ENCODE measurements at regions not wholly inside any gene's neighbourhood (a gene's known extent, or its start where the extent isn't known, plus 50 kb on each side); places are given as distances from the start of the nearest gene placed in this dataset.

DNA sequence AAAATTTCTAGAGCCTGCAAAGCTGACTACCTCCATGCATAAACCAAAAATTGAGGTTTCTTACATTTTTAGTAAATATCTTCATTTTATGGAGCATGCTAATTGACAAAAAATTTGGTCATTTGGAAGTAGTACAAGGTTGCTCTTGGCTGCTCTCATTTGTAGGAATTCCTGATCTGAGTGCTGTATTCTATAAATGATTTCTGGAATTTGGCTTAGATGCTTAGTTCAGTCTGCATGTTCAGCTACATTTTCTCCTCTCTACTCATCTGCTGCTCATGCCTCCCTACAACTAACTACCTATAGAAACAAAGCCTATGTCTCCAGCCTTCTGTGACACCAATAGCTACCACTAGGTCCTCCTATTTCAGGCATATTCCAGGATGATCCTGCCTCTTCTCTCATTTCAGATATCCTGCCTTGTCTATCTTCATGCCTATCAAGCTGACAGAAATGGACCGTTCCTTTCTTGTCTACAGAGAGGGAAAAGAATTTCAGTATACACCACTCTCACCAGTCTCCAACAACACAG, 901.1 kb downstream of the TBL1XR1 start:
- TF ChIP-seq, protein P1, sequence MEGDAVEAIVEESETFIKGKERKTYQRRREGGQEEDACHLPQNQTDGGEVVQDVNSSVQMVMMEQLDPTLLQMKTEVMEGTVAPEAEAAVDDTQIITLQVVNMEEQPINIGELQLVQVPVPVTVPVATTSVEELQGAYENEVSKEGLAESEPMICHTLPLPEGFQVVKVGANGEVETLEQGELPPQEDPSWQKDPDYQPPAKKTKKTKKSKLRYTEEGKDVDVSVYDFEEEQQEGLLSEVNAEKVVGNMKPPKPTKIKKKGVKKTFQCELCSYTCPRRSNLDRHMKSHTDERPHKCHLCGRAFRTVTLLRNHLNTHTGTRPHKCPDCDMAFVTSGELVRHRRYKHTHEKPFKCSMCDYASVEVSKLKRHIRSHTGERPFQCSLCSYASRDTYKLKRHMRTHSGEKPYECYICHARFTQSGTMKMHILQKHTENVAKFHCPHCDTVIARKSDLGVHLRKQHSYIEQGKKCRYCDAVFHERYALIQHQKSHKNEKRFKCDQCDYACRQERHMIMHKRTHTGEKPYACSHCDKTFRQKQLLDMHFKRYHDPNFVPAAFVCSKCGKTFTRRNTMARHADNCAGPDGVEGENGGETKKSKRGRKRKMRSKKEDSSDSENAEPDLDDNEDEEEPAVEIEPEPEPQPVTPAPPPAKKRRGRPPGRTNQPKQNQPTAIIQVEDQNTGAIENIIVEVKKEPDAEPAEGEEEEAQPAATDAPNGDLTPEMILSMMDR (IDR thresholded peaks at IDR 0.05; ENCODE audit: borderline replicate concordance, control extremely low read depth, extremely low read depth, insufficient read depth, missing control alignments), result no peak
- in situ Hi-C loops (cut with MboI; ENCODE audit: low sequenced_read_pairs, unreplicated experiment), result no loop called here
- no peak for DNase-seq (ENCODE audit: low spot score)

DNA sequence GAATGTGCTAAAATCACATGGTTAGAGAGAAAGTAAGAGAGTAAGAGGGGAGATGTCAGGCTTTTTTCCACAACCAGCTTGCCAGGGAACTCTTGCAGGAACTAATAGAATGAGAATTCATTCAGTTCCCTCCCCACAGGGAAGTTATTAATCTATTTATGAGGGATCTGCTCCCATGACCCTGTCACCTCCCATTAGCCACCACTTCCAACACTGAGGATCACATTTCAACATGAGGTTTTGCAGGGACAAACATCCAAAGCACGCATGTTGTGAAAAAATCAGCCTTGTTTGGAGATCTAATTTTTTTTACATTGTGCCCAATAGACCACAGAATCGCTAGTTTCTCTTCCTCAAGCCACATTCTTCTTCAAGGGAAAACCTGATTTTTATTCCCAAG, 904.0 kb downstream of the TBL1XR1 start:
- TF ChIP-seq, protein P1 (IDR thresholded peaks at IDR 0.05; ENCODE audit: borderline replicate concordance, control extremely low read depth, extremely low read depth, insufficient read depth, missing control alignments), result no peak
- no peak for DNase-seq (ENCODE audit: low spot score)
- in situ Hi-C loops (cut with MboI; ENCODE audit: low sequenced_read_pairs, unreplicated experiment), result no loop called here

- in situ Hi-C loops (cut with MboI; ENCODE audit: low sequenced_read_pairs, unreplicated experiment), result no loop called here
- no peak for DNase-seq (ENCODE audit: low spot score)
- TF ChIP-seq, protein P1 (IDR thresholded peaks at IDR 0.05; ENCODE audit: borderline replicate concordance, control extremely low read depth, extremely low read depth, insufficient read depth, missing control alignments), result no peak
Observed at GRCh38 chr3:176286476-176287085, 910.7 kb downstream of the TBL1XR1 start.

GRCh38 chr3:176275538-176275937, 921.7 kb downstream of the TBL1XR1 start:
- no peak for DNase-seq (ENCODE audit: low spot score)
- in situ Hi-C loops (cut with MboI; ENCODE audit: low sequenced_read_pairs, unreplicated experiment), result no loop called here
- TF ChIP-seq, protein P1 (IDR thresholded peaks at IDR 0.05; ENCODE audit: borderline replicate concordance, control extremely low read depth, extremely low read depth, insufficient read depth, missing control alignments), result no peak

DNA sequence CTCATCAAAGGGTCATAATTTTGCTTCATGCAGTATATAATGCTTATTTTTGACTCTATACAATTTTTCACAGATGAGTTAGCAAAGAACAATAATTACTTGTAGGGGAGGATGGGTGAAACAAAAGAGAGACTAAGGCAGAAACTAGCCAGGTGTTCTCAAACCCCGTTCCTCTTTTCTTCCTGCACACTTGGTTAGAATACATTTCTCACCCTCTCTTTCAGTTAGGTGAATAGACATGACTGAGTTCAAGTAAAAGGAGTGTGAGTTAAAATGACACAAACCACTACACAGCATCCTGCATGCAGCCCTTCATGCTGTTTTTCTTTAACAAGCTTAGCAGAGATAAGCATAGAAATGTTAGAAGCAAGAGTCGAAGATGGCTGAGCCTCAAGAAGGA, 922.2 kb downstream of the TBL1XR1 start:
- in situ Hi-C loops (cut with MboI; ENCODE audit: low sequenced_read_pairs, unreplicated experiment), result no loop called here
- DNase-seq (ENCODE audit: low spot score), result no peak
- TF ChIP-seq, protein P1 (IDR thresholded peaks at IDR 0.05; ENCODE audit: borderline replicate concordance, control extremely low read depth, extremely low read depth, insufficient read depth, missing control alignments), result no peak

GRCh38 chr3:176274161-176274560, 923.1 kb downstream of the TBL1XR1 start:
- in situ Hi-C loops (cut with MboI; ENCODE audit: low sequenced_read_pairs, unreplicated experiment), result no loop called here
- DNase-seq (ENCODE audit: low spot score), result no peak
- TF ChIP-seq, protein P1 (IDR thresholded peaks at IDR 0.05; ENCODE audit: borderline replicate concordance, control extremely low read depth, extremely low read depth, insufficient read depth, missing control alignments), result no peak

All from GM13976 (cell line).